Skeletal muscle tissue (tissue), 3 donors: ENCODE measurements at regions not wholly inside any gene's neighbourhood (a gene's known extent, or its start where the extent isn't known, plus 50 kb on each side); places are given as distances from the start of the nearest gene placed in this dataset.
A peak's percentile ranks its signal among the peaks of the same experiment; 100 is the strongest.

Experiments
- H3K27ac ChIP-seq: one replicate; pipeline ENCODE4 v1.7.0; 2013; ENCODE audit warnings: mild to moderate bottlenecking, low read depth, low read length, inconsistent platforms
- H3K27me3 ChIP-seq, 3 donors: one replicate each; pipeline ENCODE4 v1.7.0; 2013; ENCODE audit warnings: low read length in 3 of 3; ENCODE audit not compliant: control insufficient read depth in 3 of 3, insufficient read depth in 3 of 3
- H3K36me3 ChIP-seq, 3 donors: one replicate each; pipeline ENCODE4 v1.7.0; 2013; ENCODE audit warnings: low read length in 3 of 3; ENCODE audit not compliant: control insufficient read depth in 3 of 3, insufficient read depth in 3 of 3
- H3K4me1 ChIP-seq, 3 donors: one replicate each; pipeline ENCODE4 v1.7.0; 2013; ENCODE audit warnings: low read length in 3 of 3, mild to moderate bottlenecking in 3 of 3; ENCODE audit not compliant: control insufficient read depth in 3 of 3, insufficient read depth in 3 of 3
- H3K4me3 ChIP-seq, 3 donors: one replicate each; pipeline ENCODE4 v1.7.0; 2013; ENCODE audit warnings: low read length in 3 of 3
- H3K9ac ChIP-seq, 3 donors: one replicate each; pipeline ENCODE4 v1.7.0; 2013; ENCODE audit warnings: low read length in 3 of 3, mild to moderate bottlenecking in 3 of 3, moderate library complexity in 2 of 3, low read depth in 1 of 3
- H3K9me3 ChIP-seq, 3 donors: one replicate each; pipeline ENCODE4 v1.7.0; 2013; ENCODE audit warnings: low read length in 3 of 3; ENCODE audit not compliant: control insufficient read depth in 3 of 3
- donor health status: Osteomylitis.

DNA sequence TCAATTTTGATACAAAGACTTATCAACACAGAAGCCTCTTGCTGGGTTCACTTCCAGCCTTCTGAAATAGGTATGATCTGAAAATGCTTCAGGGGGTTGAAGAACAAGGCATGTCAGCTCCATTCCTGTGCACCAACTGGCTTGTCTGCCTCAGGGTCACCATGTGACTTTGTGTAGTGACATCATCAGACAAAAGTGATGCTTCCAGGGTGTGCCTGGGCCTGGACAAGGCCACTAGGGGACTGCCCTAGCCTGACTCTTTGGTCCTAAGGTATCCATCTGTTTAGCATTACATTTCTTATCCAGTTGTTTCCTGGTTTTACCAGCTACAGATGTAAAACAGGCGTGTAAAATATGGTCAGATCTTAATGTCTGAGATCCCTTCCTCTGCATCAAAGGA is 155.6 kb downstream of the CAND1 start:
- H3K4me3 ChIP-seq = no peak overlapping the region
- no peak overlapping the region for H3K27ac ChIP-seq
- no peaks in the 10 kb centered on the region for H3K9me3 ChIP-seq
- no peaks in the 10 kb centered on the region for H3K27me3 ChIP-seq
- no peak overlapping the region for H3K9ac ChIP-seq
- peaks cover 0 to 3% (median 2%) of the 10 kb centered on the region in 3 donors for H3K36me3 ChIP-seq
- peaks cover 0 to 6% (median 4%) of the 10 kb centered on the region in 3 donors for H3K4me1 ChIP-seq

DNA sequence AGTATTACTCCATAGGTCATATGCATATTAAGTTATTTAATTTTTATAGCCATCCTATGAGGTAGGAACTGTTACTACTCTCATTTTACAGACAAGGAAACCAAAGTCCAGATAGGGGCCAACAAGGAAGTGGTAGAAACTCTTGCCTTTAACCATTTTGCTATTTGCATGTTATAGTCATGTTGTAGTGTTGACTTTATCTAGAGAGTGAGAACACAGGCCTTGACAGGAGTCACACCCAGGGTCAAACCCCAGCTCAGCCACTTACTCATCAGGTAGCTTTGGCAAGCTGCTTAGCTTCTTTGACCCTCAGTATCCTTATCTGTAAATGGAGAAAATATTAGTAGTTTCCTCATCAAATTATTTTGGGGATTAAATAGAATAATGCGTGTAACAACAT is 156.2 kb downstream of the CAND1 start:
- no peaks in the 10 kb centered on the region for H3K27me3 ChIP-seq
- no peaks in the 10 kb centered on the region for H3K9me3 ChIP-seq
- H3K4me1 ChIP-seq = peaks cover 0 to 10% (median 4%) of the 10 kb centered on the region in 3 donors
- no peak overlapping the region for H3K4me3 ChIP-seq
- peaks cover 0 to 3% (median 2%) of the 10 kb centered on the region in 3 donors for H3K36me3 ChIP-seq
- no peak overlapping the region for H3K27ac ChIP-seq
- H3K9ac ChIP-seq = no peak overlapping the region

DNA sequence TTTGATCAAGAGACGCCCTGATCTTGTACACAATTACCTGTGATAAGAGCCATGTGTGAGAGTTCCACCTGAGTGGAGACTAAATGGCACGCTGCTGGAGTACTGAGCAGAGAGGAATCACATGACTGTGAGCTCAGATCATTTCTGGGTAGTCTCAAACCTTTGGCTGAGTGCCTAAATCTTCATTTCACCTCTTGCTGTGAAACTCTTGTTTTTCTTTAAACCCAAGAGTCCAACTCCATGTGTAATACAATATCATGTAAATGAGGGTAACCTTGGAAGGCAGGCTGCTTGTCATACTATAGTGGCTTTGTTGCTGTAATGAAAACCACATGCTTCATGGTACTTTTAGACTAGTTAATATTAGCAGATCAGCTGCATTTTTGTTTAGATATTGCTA is 156.9 kb downstream of the CAND1 start:
- H3K27ac ChIP-seq = no peak overlapping the region
- peaks cover 0 to 3% (median 2%) of the 10 kb centered on the region in 3 donors for H3K36me3 ChIP-seq

DNA sequence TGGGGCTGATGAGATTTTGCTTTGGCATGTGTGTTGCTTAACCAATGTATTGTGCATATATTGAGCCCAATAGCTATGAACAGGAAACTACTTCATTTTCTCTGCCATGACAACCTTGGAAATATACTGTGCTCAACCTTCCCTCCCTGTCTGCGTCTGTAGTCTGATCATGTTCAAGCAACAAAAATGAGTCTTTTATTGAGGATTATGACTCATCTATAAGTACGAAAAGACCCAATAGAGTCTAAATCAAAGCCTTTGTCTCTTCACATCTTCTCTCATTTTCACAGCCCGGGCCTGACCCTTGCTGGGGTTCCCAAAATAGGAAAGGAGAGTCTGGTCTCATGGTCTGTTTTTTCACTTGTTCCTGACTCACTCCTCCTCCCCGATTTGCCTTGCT is 158.2 kb downstream of the CAND1 start:
- peaks cover 10 to 23% (median 16%) of the 10 kb centered on the region in 3 donors for H3K4me1 ChIP-seq
- H3K9me3 ChIP-seq = no peaks in the 10 kb centered on the region
- no peak overlapping the region for H3K9ac ChIP-seq
- H3K27ac ChIP-seq = no peak overlapping the region
- no peak overlapping the region for H3K4me3 ChIP-seq
- no peaks in the 10 kb centered on the region for H3K27me3 ChIP-seq
- no peaks in the 10 kb centered on the region for H3K36me3 ChIP-seq

More for the DNA sequence above, 156.9 kb downstream of the CAND1 start:
- H3K9me3 ChIP-seq = no peaks in the 10 kb centered on the region
- peak overlapping the region in 1 of 3 donors; percentile 25 for H3K9ac ChIP-seq
- no peak overlapping the region for H3K4me3 ChIP-seq
- H3K4me1 ChIP-seq = peaks cover 4 to 14% (median 8%) of the 10 kb centered on the region in 3 donors
- no peaks in the 10 kb centered on the region for H3K27me3 ChIP-seq

DNA sequence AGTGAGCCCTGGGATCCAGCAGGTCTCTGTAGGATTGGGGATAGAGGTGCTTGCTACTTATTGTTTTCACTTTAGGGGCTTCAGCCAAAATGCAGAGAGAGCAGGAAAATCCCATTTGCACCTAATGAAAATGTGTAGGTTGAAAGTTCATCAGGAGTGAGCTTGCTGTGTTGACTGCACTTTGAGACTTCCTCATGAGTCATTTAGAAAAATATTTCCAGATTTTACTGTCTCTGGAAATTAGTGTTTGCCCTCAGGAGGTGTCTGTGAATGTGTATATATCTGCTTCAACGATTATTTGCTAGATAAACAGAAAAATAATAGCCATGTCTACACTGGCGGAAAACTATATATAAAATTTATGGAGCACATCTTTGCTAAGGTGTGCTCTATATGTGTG is 159.3 kb downstream of the CAND1 start:
- H3K27me3 ChIP-seq = no peaks in the 10 kb centered on the region
- H3K4me1 ChIP-seq = peaks cover 10 to 23% (median 16%) of the 10 kb centered on the region in 3 donors
- no peaks in the 10 kb centered on the region for H3K36me3 ChIP-seq
- H3K27ac ChIP-seq = no peak overlapping the region
- no peak overlapping the region for H3K4me3 ChIP-seq
- H3K9ac ChIP-seq = no peak overlapping the region
- no peaks in the 10 kb centered on the region for H3K9me3 ChIP-seq

DNA sequence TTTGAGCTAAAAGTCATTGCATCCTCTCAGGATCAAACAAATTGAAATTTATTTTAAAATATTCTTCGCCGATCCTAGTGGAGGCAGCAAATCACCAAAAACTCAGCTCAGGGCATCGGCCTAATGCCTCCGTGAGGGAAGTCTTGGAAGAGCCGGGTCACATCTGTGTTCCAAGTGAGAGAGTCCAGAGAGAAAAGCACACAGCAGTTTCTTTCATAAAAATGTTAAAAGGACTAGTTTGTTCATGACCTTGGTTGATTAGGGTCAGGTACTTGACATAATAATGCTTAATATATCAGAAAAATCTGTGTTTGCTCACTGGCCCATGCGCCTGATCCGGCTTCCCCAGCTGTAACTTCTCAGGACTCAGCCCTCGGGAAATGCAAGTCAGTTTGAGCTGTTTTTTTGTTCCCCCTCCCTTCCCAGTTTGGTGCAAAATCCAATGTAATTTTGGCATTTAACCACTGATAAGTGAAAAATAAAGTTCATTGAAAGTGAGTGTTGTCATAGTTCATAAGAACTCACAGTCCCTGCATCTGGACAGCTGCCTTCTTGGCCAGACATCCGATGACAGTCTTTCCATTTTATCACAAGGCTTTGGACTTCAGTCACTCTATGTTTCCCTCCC is 161.7 kb downstream of the CAND1 start:
- Histone ChIP-seq H3K27ac (peak overlapping the region; percentile 41), H3K9ac (peak overlapping the region in 1 of 3 donors; percentile 25)

DNA sequence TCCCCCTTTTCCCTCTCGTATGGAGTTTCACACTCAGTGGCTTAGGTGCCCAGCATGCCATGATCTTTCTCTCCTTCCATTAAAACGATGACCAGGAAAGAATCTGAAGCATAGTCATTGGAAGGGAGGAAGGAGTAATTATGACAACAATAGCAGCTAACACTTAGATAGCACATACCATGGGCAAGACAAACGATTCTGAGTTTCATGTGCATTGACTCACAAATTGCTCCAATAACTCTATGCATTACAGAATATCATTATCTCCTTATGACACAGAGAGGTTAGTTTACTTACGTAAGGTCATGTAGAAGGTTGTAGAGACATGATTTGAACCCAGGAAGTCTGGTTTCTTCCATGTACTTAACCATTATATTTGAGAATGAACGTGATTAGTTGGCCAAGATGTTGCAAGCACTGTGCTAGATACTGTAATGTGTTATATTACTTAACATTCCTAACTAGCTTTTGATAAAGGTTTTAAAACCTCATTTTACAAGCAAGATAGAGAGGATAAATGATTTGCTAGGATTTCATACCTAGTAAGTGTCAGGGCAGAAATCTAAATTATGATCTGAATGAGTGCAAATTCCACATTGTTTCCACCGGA is 162.4 kb downstream of the CAND1 start:
- H3K4me1 ChIP-seq = peaks cover 16 to 34% (median 24%) of the 10 kb centered on the region in 3 donors
- peak overlapping the region; percentile 41 for H3K27ac ChIP-seq
- no peak overlapping the region for H3K4me3 ChIP-seq
- no peaks in the 10 kb centered on the region for H3K36me3 ChIP-seq
- no peak overlapping the region for H3K9ac ChIP-seq
- no peaks in the 10 kb centered on the region for H3K27me3 ChIP-seq
- H3K9me3 ChIP-seq = no peaks in the 10 kb centered on the region

More for the DNA sequence above, 161.7 kb downstream of the CAND1 start:
- no peaks in the 10 kb centered on the region for H3K27me3 ChIP-seq
- H3K9me3 ChIP-seq = no peaks in the 10 kb centered on the region
- H3K36me3 ChIP-seq = no peaks in the 10 kb centered on the region
- no peak overlapping the region for H3K4me3 ChIP-seq
- peaks cover 16 to 32% (median 30%) of the 10 kb centered on the region in 3 donors for H3K4me1 ChIP-seq

DNA sequence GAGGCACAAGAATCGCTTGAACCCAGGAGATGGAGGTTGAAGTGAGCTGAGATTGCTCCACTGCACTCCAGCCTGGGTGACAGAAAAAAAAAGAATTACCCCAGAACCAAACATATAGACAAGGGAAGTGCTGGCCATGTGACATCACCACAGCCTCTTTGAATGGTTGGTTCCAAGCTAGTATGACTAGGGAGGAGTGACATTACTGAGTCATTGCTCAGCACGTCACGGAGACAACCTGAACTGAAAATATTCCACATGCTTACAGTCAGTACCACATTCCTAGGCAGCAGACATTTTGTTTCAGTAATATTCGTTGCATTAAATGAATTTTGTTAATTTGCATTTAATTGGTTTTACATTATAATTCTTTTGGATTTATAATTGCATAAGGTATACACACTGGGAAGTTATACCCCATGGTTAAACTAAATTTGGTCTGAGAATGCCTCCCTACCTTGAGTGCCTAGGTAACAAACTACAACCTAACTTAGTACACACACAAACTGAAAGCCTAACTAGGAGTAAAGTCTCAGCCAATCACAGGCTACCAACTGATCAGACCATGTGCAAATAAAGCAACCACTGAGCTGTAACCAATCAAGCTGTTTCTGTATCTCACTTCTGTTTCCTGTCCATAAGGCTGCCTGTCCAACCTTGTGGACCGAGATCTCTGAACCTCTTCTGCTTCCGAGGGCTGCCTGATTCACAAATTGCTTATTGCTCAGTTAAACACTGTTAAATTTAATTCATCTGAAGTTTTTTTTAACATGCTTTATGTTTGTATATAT is 164.4 kb downstream of the CAND1 start:
- H3K27me3 ChIP-seq = no peaks in the 10 kb centered on the region
- no peak overlapping the region for H3K4me3 ChIP-seq
- no peaks in the 10 kb centered on the region for H3K9me3 ChIP-seq
- peak overlapping the region; percentile 62 for H3K27ac ChIP-seq
- H3K36me3 ChIP-seq = no peaks in the 10 kb centered on the region
- no peak overlapping the region for H3K9ac ChIP-seq
- H3K4me1 ChIP-seq = peaks cover 16 to 40% (median 24%) of the 10 kb centered on the region in 3 donors

DNA sequence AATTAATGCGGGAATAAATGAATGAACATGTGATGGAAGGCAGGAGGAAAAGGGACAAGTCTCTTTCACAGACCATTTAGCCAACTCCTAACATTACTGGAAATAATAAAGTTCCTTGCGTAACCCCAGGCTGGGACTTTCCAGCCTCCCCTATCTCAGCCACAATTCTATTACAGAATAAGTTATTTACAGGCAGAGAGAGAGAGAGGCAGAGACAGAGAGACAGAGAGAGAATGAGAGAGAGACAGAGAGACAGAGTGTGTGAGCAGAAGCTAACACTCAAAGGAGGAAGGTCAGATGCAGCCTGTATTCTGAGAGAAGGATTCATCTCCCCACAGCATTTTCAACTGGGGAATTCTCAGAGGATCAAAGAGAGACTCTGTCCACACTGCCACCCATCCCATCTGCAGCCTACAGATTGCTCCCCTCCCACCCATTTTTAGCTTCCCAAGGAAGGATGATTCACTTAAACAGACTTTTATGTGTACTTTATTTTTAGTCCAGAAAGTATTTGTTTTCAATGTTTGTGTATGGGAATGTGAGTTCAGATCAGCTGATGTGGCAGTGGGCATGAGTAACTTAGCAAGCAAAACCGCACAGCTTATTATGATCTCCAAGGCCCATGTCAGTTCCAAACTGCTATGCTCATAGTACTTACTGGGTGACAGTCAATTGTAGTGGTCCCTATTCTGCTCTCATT is 165.7 kb downstream of the CAND1 start:
- peak overlapping the region in 1 of 3 donors; percentile 27 for H3K9ac ChIP-seq
- peak overlapping the region; percentile 62 for H3K27ac ChIP-seq
- H3K36me3 ChIP-seq = no peaks in the 10 kb centered on the region
- no peaks in the 10 kb centered on the region for H3K27me3 ChIP-seq
- peaks cover 16 to 40% (median 24%) of the 10 kb centered on the region in 3 donors for H3K4me1 ChIP-seq
- H3K4me3 ChIP-seq = peak overlapping the region in 1 of 3 donors; percentile 7
- H3K9me3 ChIP-seq = no peaks in the 10 kb centered on the region
